CD14-positive monocyte (primary cell): ENCODE measurements at regions not wholly inside any gene's neighbourhood (a gene's known extent, or its start where the extent isn't known, plus 50 kb on each side); places are given as distances from the start of the nearest gene placed in this dataset.

Source experiments
- DNase-seq, 3 donors: peaks; one replicate each; pipeline ENCODE4 v3.0.0-alpha.2; 2011 to 2022
- H2AFZ ChIP-seq: 2 replicates; pipeline ENCODE4 v1.6.0; 2012; ENCODE audit warnings: mild to moderate bottlenecking, low read depth, low read length, inconsistent platforms; ENCODE audit not compliant: insufficient read depth, poor library complexity, severe bottlenecking
- H3K27ac ChIP-seq, 2 donors: 1 replicate in 1 of 2; 2 replicates in 1 of 2; pipeline ENCODE4 v1.5.1; 2012 to 2013; ENCODE audit warnings: low read length in 2 of 2, control low read depth in 1 of 2, inconsistent platforms in 1 of 2, low read depth in 1 of 2, mild to moderate bottlenecking in 1 of 2
- H3K27me3 ChIP-seq, 2 donors: one replicate each; pipeline versions ENCODE4 v1.6.0 to v1.6.1; 2011 to 2013; ENCODE audit warnings: low read length in 2 of 2; ENCODE audit not compliant: control insufficient read depth in 2 of 2, insufficient read depth in 2 of 2
- H3K36me3 ChIP-seq, 2 donors: replicated peaks in 1 of 2; 1 replicate in 1 of 2; 2 replicates in 1 of 2; pipeline versions ENCODE4 v1.5.1 to v1.6.1; 2012 to 2013; ENCODE audit warnings: low read length in 2 of 2, control low read depth in 1 of 2, inconsistent platforms in 1 of 2, mild to moderate bottlenecking in 1 of 2; ENCODE audit not compliant: insufficient read depth in 2 of 2, control insufficient read depth in 1 of 2
- H3K4me1 ChIP-seq, 2 donors: 1 replicate in 1 of 2; 2 replicates in 1 of 2; pipeline versions ENCODE4 v1.5.1 to v1.6.1; 2012 to 2013; ENCODE audit warnings: low read length in 2 of 2, control low read depth in 1 of 2, inconsistent platforms in 1 of 2, mild to moderate bottlenecking in 1 of 2, moderate library complexity in 1 of 2; ENCODE audit not compliant: insufficient read depth in 2 of 2, control insufficient read depth in 1 of 2
- H3K4me2 ChIP-seq: replicated peaks from 2 replicates; pipeline ENCODE3; 2012; ENCODE audit warnings: low read length, moderate library complexity, mild to moderate bottlenecking; ENCODE audit not compliant: poor library complexity, severe bottlenecking; ENCODE audit errors: extremely low read depth
- H3K4me3 ChIP-seq, 3 experiments: fragments of 200-600 bp in 1 of 3; sonication (generic) in 1 of 3; replicated peaks in 1 of 3; 1 replicate in 2 of 3; 2 replicates in 1 of 3; pipeline ENCODE4 v1.5.1; 2011 to 2013; ENCODE audit warnings: low read length in 3 of 3, mild to moderate bottlenecking in 3 of 3, control low read depth in 2 of 3, low read depth in 2 of 3, inconsistent platforms in 1 of 3, moderate library complexity in 1 of 3
- H3K79me2 ChIP-seq: 2 replicates; pipeline ENCODE4 v1.6.0; 2012; ENCODE audit warnings: mild to moderate bottlenecking, control low read depth, inconsistent platforms, low read length, moderate library complexity; ENCODE audit not compliant: insufficient read depth
- H3K9ac ChIP-seq: 2 replicates; pipeline ENCODE4 v1.6.0; 2017; ENCODE audit warnings: low read length, mild to moderate bottlenecking; ENCODE audit not compliant: insufficient read depth, poor library complexity, severe bottlenecking
- H3K9me3 ChIP-seq, 2 donors: replicated peaks in 1 of 2; 1 replicate in 1 of 2; 2 replicates in 1 of 2; pipeline versions ENCODE4 v1.5.1 to v1.6.1; 2012 to 2013; ENCODE audit warnings: low read length in 2 of 2, control low read depth in 1 of 2; ENCODE audit not compliant: control insufficient read depth in 1 of 2, insufficient read depth in 1 of 2
- H4K20me1 ChIP-seq: 2 replicates; pipeline ENCODE4 v1.6.0; 2012; ENCODE audit warnings: mild to moderate bottlenecking, low read length, control low read depth, moderate library complexity; ENCODE audit not compliant: insufficient read depth
- H3K27ac Mint-ChIP-seq, 7 donors: one replicate each; pipeline ENCODE4 v1.8.0; 2020; ENCODE audit warnings: mild to moderate bottlenecking in 7 of 7, mixed read lengths in 7 of 7, moderate library complexity in 6 of 7, inconsistent platforms in 2 of 7
- H3K27me3 Mint-ChIP-seq, 3 donors: one replicate each; pipeline ENCODE4 v1.8.0; 2021 to 2022; ENCODE audit warnings: low read depth in 3 of 3, mild to moderate bottlenecking in 3 of 3, mixed read lengths in 3 of 3, moderate library complexity in 3 of 3, inconsistent platforms in 1 of 3
- H3K36me3 Mint-ChIP-seq, 2 donors: one replicate each; pipeline ENCODE4 v1.8.0; 2020; ENCODE audit warnings: mixed read lengths in 2 of 2, inconsistent platforms in 1 of 2, mild to moderate bottlenecking in 1 of 2
- H3K4me1 Mint-ChIP-seq: one replicate; pipeline ENCODE4 v1.8.0; 2020; ENCODE audit warnings: mild to moderate bottlenecking, mixed read lengths
- H3K4me3 Mint-ChIP-seq, 2 donors: one replicate each; pipeline ENCODE4 v1.8.0; 2020; ENCODE audit warnings: mild to moderate bottlenecking in 2 of 2, mixed read lengths in 2 of 2, moderate library complexity in 1 of 2
- H3K9me3 Mint-ChIP-seq, 7 donors: one replicate each; pipeline ENCODE4 v1.8.0; 2020 to 2022; ENCODE audit warnings: mixed read lengths in 7 of 7, mild to moderate bottlenecking in 6 of 7, moderate library complexity in 6 of 7, inconsistent platforms in 2 of 7
- WGBS: methylation state at CpG from one replicate; pipeline ENCODE4 v1.1.5; 2013; ENCODE audit warnings: missing lambda C conversion rate; ENCODE audit not compliant: insufficient coverage; 5-methylcytosine and 5-hydroxymethylcytosine counted together
- intact Hi-C, 2 donors: fragments of 100-400 bp; cut with micrococcal nuclease; formaldehyde crosslinking; loops; one replicate each; pipeline versions ENCODE4 v1.15.0 to v1.15.1; 2023
- TF ChIP-seq, protein P1 (sequence below): fragments of 200-600 bp; IDR thresholded peaks from one replicate; pipeline ENCODE4 v1.8.0; 2022; ENCODE audit warnings: antibody characterized with exemption, mild to moderate bottlenecking

DNA sequence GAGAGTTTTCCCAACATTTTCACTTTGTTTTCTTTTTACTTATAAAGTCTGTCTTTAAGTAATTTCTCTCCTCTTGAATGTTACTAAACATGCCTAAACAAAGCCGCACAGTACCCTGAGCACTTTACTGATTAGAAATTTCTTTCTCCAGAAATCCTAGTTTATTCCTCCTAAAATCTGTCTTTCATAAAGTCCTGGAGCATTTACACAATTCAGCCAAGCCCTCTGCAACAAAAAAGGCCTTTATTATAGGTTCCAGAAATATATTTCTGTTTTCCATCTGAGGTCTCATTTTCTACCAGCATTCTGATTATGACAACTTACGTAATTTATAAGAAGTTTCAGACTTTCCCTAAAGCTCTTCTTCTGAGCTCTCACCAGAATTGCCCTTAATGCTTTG, 549.5 kb upstream of the OLFM3 start:
- no peaks in the 10 kb centered on the region for H3K27me3 Mint-ChIP-seq
- no peak overlapping the region for H3K27ac Mint-ChIP-seq
- intact Hi-C loops = no loop called here
- H3K4me3 Mint-ChIP-seq = no peak overlapping the region
- no peaks in the 10 kb centered on the region for H3K27me3 ChIP-seq
- H3K9me3 Mint-ChIP-seq = peaks cover 0 to 5% (median 0%) of the 10 kb centered on the region in 7 donors
- no peaks in the 10 kb centered on the region for H3K36me3 Mint-ChIP-seq
- H3K9me3 ChIP-seq = peaks cover 0 to 7% of the 10 kb centered on the region in 2 donors
- no peak overlapping the region for H3K4me2 ChIP-seq
- H4K20me1 ChIP-seq = no peaks in the 10 kb centered on the region
- H3K4me3 ChIP-seq = no peak overlapping the region
- WGBS = 83% methylated on average over 1 of the region's 2 CpGs
- no peaks in the 10 kb centered on the region for H3K36me3 ChIP-seq
- no peak overlapping the region for H3K27ac ChIP-seq
- H3K4me1 Mint-ChIP-seq = no peaks in the 10 kb centered on the region
- DNase-seq = no peak
- TF ChIP-seq, protein P1, sequence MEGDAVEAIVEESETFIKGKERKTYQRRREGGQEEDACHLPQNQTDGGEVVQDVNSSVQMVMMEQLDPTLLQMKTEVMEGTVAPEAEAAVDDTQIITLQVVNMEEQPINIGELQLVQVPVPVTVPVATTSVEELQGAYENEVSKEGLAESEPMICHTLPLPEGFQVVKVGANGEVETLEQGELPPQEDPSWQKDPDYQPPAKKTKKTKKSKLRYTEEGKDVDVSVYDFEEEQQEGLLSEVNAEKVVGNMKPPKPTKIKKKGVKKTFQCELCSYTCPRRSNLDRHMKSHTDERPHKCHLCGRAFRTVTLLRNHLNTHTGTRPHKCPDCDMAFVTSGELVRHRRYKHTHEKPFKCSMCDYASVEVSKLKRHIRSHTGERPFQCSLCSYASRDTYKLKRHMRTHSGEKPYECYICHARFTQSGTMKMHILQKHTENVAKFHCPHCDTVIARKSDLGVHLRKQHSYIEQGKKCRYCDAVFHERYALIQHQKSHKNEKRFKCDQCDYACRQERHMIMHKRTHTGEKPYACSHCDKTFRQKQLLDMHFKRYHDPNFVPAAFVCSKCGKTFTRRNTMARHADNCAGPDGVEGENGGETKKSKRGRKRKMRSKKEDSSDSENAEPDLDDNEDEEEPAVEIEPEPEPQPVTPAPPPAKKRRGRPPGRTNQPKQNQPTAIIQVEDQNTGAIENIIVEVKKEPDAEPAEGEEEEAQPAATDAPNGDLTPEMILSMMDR = no peak
- no peaks in the 10 kb centered on the region for H3K79me2 ChIP-seq
- H3K9ac ChIP-seq = no peak overlapping the region
- H2AFZ ChIP-seq = no peak overlapping the region
- H3K4me1 ChIP-seq = no peaks in the 10 kb centered on the region

DNA sequence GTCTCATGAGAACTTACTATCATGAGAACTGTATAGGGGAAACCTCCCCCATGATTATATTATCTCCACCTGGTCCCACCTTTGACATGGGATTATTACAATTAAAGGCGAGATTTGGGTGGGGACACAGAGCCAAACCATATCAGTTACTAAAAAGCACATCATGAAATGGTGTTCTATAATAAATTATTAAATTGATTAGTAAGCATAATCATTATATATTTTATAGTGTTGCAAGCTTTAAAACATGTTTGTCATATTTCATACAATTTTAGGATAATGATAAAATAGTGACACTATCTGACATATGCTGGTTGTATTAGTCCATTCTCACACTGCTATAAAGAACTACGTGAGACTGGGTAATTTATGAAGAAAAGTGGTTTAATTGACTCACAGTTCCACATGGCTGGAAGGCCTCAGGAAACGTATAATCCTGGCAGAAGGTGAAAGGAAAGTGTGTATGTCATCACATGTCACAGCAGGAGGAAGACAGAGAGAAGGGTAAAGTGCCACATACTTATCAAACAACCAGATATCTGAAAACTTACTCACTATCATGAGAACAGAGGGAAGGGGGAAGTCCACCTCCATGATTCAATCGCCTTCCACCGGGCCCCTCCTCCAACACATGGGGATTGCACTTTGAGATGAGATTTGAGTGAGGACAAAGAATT, 539.2 kb upstream of the OLFM3 start:
- Mint-ChIP-seq H3K27me3 (peaks cover 0 to 2% (median 0%) of the 10 kb centered on the region in 3 donors), H3K4me3 (no peak overlapping the region), H3K36me3 (no peaks in the 10 kb centered on the region), H3K27ac (no peak overlapping the region), H3K4me1 (no peaks in the 10 kb centered on the region), H3K9me3 (peaks cover 0 to 9% (median 3%) of the 10 kb centered on the region in 7 donors)
- Histone ChIP-seq H2AFZ (no peak overlapping the region), H3K9ac (no peak overlapping the region), H3K4me1 (no peaks in the 10 kb centered on the region), H3K27me3 (no peaks in the 10 kb centered on the region), H3K27ac (no peak overlapping the region), H4K20me1 (no peaks in the 10 kb centered on the region), H3K79me2 (no peaks in the 10 kb centered on the region), H3K36me3 (no peaks in the 10 kb centered on the region), H3K4me2 (no peak overlapping the region), H3K4me3 (no peak overlapping the region), H3K9me3 (peaks cover 0 to 3% of the 10 kb centered on the region in 2 donors)
- no CpG with 5 or more reads among the region's 5 CpGs for WGBS
- no peak for DNase-seq
- intact Hi-C loops = no loop called here
- TF ChIP-seq, protein P1 = no peak
